ENCODE measurements at regions not wholly inside any gene's neighbourhood (a gene's known extent, or its start where the extent isn't known, plus 50 kb on each side); places are given as distances from the start of the nearest gene placed in this dataset.

GRCh38 chr18:46423226-46423805 is 233.7 kb downstream of the LOXHD1 start:
- TF ChIP-seq CREB1 (CRISPR knock-in tag; IDR thresholded peaks at IDR 0.05) (no peak), NR3C1 (CRISPR knock-in tag; conservative IDR thresholded peaks at IDR 0.05; ENCODE audit: low read depth) (no peak), CREM (CRISPR knock-in tag; IDR thresholded peaks at IDR 0.05) (no peak), MAX (CRISPR knock-in tag; IDR thresholded peaks at IDR 0.05) (no peak), GRHL2 (CRISPR knock-in tag; IDR thresholded peaks at IDR 0.05; ENCODE audit: insufficient replicate concordance, severe bottlenecking) (no peak), CTCF (IDR thresholded peaks at IDR 0.05) (no peak), E2F1 (CRISPR knock-in tag; IDR thresholded peaks at IDR 0.05) (no peak), ARID4B (CRISPR knock-in tag; IDR thresholded peaks at IDR 0.05; ENCODE audit: borderline replicate concordance) (no peak), ATF3 (CRISPR knock-in tag; conservative IDR thresholded peaks at IDR 0.05) (no peak), ZNF138 (CRISPR knock-in tag; conservative IDR thresholded peaks at IDR 0.05) (no peak), ETV6 (CRISPR knock-in tag; IDR thresholded peaks at IDR 0.05) (no peak), E2F4 (CRISPR knock-in tag; IDR thresholded peaks at IDR 0.05; ENCODE audit: borderline replicate concordance, low read depth) (no peak)
